Endodermal cell (in vitro differentiated cells): ENCODE measurements at regions not wholly inside any gene's neighbourhood (a gene's known extent, or its start where the extent isn't known, plus 50 kb on each side); places are given as distances from the start of the nearest gene placed in this dataset.

Source experiments
- DNase-seq: peaks from one replicate; pipeline ENCODE4 v3.0.0-alpha.2; 2017
- H3K27ac ChIP-seq: 2 replicates; pipeline ENCODE4 v1.5.1; 2013; ENCODE audit warnings: mild to moderate bottlenecking, low read depth, low read length, moderate library complexity
- H3K27me3 ChIP-seq: 2 replicates; pipeline ENCODE4 v1.6.1; 2013; ENCODE audit warnings: mild to moderate bottlenecking, low read length, moderate library complexity; ENCODE audit not compliant: insufficient read depth, control insufficient read depth, poor library complexity, severe bottlenecking
- H3K36me3 ChIP-seq: 2 replicates; pipeline ENCODE4 v1.7.0; 2013; ENCODE audit warnings: mild to moderate bottlenecking, low read length, moderate library complexity; ENCODE audit not compliant: control insufficient read depth, insufficient read depth
- H3K4me1 ChIP-seq: one replicate; pipeline ENCODE4 v1.7.0; 2013; ENCODE audit warnings: low read length; ENCODE audit not compliant: control insufficient read depth, insufficient read depth
- H3K4me3 ChIP-seq: 2 replicates; pipeline ENCODE4 v1.5.1; 2013; ENCODE audit warnings: mild to moderate bottlenecking, low read length, moderate library complexity
- H3K9ac ChIP-seq: 2 replicates; pipeline ENCODE4 v1.6.1; 2013; ENCODE audit warnings: mild to moderate bottlenecking, low read length, moderate library complexity; ENCODE audit not compliant: poor library complexity, severe bottlenecking; ENCODE audit errors: extremely low read depth
- H3K9me3 ChIP-seq: 2 replicates; pipeline ENCODE4 v1.6.1; 2013; ENCODE audit warnings: mild to moderate bottlenecking, low read length, moderate library complexity; ENCODE audit not compliant: control insufficient read depth
- H3K27ac Mint-ChIP-seq: 2 replicates; pipeline ENCODE4 v1.8.0; 2020; ENCODE audit warnings: mixed read lengths
- H3K27me3 Mint-ChIP-seq: 2 replicates; pipeline ENCODE4 v1.8.0; 2021; ENCODE audit warnings: mild to moderate bottlenecking, mixed read lengths; ENCODE audit not compliant: insufficient read depth
- H3K36me3 Mint-ChIP-seq: 2 replicates; pipeline ENCODE4 v1.8.0; 2020; ENCODE audit warnings: low read depth, mixed read lengths
- H3K4me1 Mint-ChIP-seq: 2 replicates; pipeline ENCODE4 v1.8.0; 2020; ENCODE audit warnings: mixed read lengths
- H3K4me3 Mint-ChIP-seq: 2 replicates; pipeline ENCODE4 v1.8.0; 2020; ENCODE audit warnings: mild to moderate bottlenecking, moderate library complexity, mixed read lengths
- H3K9me3 Mint-ChIP-seq: 2 replicates; pipeline ENCODE4 v1.8.0; 2020; ENCODE audit warnings: mild to moderate bottlenecking, mixed read lengths
- CTCF ChIP-seq: fragments of 200-600 bp; sonication (generic); conservative IDR thresholded peaks from 2 replicates; pipeline ENCODE4 v1.5.0; 2021; ENCODE audit warnings: antibody characterized with exemption, mild to moderate bottlenecking
- WGBS, 2 experiments: methylation state at CpG; one replicate each; pipeline versions ENCODE4 v1.1.5 to v1.1.7; 2013; ENCODE audit warnings: missing lambda C conversion rate in 2 of 2, mixed read lengths in 1 of 2; ENCODE audit not compliant: insufficient coverage in 1 of 2, insufficient read length in 1 of 2; 5-methylcytosine and 5-hydroxymethylcytosine counted together

- Histone ChIP-seq H3K27me3 (peaks cover 82% of the 10 kb centered on the region), H3K9me3 (no peaks in the 10 kb centered on the region), H3K36me3 (no peaks in the 10 kb centered on the region), H3K9ac (no peak overlapping the region), H3K4me3 (no peak overlapping the region), H3K4me1 (peaks cover 10% of the 10 kb centered on the region), H3K27ac (no peak overlapping the region)
- no peaks in the 10 kb centered on the region for H3K36me3 Mint-ChIP-seq
- no peak for TF ChIP-seq CTCF
- H3K27ac Mint-ChIP-seq, result no peak overlapping the region
- H3K27me3 Mint-ChIP-seq, result peaks cover 77% of the 10 kb centered on the region
- no peak for DNase-seq
- no peaks in the 10 kb centered on the region for H3K9me3 Mint-ChIP-seq
- WGBS, 2 experiments, result 73% methylated on average over 1 of the region's 1 CpG; no CpG with 5 or more reads in 1 of the 2 experiments
- no peak overlapping the region for H3K4me3 Mint-ChIP-seq
- peaks cover 23% of the 10 kb centered on the region for H3K4me1 Mint-ChIP-seq
These were observed 442.5 kb upstream of the KLF4 start for GRCh38 chr9:107932046-107932445.

GRCh38 chr9:107931071-107931715 lies 441.6 kb upstream of the KLF4 start:
- Mint-ChIP-seq H3K9me3 (no peaks in the 10 kb centered on the region), H3K4me3 (no peak overlapping the region), H3K4me1 (peaks cover 23% of the 10 kb centered on the region), H3K36me3 (no peaks in the 10 kb centered on the region), H3K27ac (no peak overlapping the region), H3K27me3 (peaks cover 69% of the 10 kb centered on the region)
- peak; percentile 53 for DNase-seq
- H3K4me3 ChIP-seq, result no peak overlapping the region
- no peak overlapping the region for H3K9ac ChIP-seq
- H3K27me3 ChIP-seq, result peaks cover 76% of the 10 kb centered on the region
- no peaks in the 10 kb centered on the region for H3K36me3 ChIP-seq
- H3K27ac ChIP-seq, result no peak overlapping the region
- H3K9me3 ChIP-seq, result no peaks in the 10 kb centered on the region
- whole genome bisulfite sequencing, 2 experiments, result 76 to 95% methylated on average over 7 to 8 of the region's 8 CpGs
- TF ChIP-seq CTCF, result no peak
- H3K4me1 ChIP-seq, result peaks cover 10% of the 10 kb centered on the region

GRCh38 chr9:107929443-107929842 lies 439.9 kb upstream of the KLF4 start:
- no peaks in the 10 kb centered on the region for H3K36me3 Mint-ChIP-seq
- TF ChIP-seq CTCF, result no peak
- H3K36me3 ChIP-seq, result no peaks in the 10 kb centered on the region
- no peak overlapping the region for H3K9ac ChIP-seq
- H3K27ac Mint-ChIP-seq, result no peak overlapping the region
- WGBS, 2 experiments, result 96 to 100% methylated on average over 3 of the region's 3 CpGs
- H3K27me3 ChIP-seq, result peaks cover 63% of the 10 kb centered on the region
- H3K27me3 Mint-ChIP-seq, result peaks cover 66% of the 10 kb centered on the region
- H3K27ac ChIP-seq, result no peak overlapping the region
- DNase-seq, result no peak
- no peaks in the 10 kb centered on the region for H3K9me3 ChIP-seq
- H3K4me1 Mint-ChIP-seq, result peaks cover 23% of the 10 kb centered on the region
- no peak overlapping the region for H3K4me3 ChIP-seq
- peaks cover 6% of the 10 kb centered on the region for H3K9me3 Mint-ChIP-seq
- peaks cover 10% of the 10 kb centered on the region for H3K4me1 ChIP-seq
- H3K4me3 Mint-ChIP-seq, result no peak overlapping the region
